ENCODE measurements at regions not wholly inside any gene's neighbourhood (a gene's known extent, or its start where the extent isn't known, plus 50 kb on each side); places are given as distances from the start of the nearest gene placed in this dataset.

DNA sequence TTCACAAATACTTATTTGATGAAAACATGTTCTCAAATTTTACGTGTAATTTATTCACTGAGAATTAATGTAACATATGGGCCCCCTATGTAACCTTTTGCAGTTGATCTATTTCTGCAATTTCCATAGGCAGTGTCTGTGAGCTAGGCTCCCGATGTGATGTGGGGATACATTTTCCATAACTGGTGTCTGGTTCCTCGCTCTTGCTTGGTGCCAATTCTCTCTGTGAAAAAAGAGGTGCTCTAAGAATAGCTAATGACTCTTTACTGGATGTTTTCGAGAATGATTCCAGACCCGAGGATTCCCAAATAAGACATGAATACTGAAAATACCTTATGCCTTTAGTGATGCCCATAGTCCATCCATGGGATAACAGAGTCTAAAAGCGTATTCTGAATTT is 286.7 kb upstream of the FZD8 start:
- no peaks in the 10 kb centered on the region for H4K20me1 ChIP-seq (ENCODE audit: insufficient read depth, low read length)
- DNase-seq, result no peak
- intact Hi-C loops (cut with micrococcal nuclease), result no loop called here
- H3K9ac ChIP-seq (ENCODE audit: insufficient read depth, low read length, poor library complexity, severe bottlenecking), result no peak overlapping the region
- Mint-ChIP-seq H3K9me3 (peaks cover 0 to 4% (median 2%) of the 10 kb centered on the region in 7 donors), H3K4me3 (no peak overlapping the region), H3K4me1 (no peaks in the 10 kb centered on the region), H3K36me3 (no peaks in the 10 kb centered on the region), H3K27ac (no peak overlapping the region), H3K27me3 (ENCODE audit: low read depth in 3 of 3) (peaks cover 2 to 5% (median 3%) of the 10 kb centered on the region in 3 donors)
- H2AFZ ChIP-seq (ENCODE audit: insufficient read depth, low read depth, low read length, poor library complexity, severe bottlenecking), result no peak overlapping the region
- H3K36me3 ChIP-seq (replicated peaks in 1 of 2; ENCODE audit: control insufficient read depth in 1 of 2, insufficient read depth in 2 of 2, low read length in 2 of 2), result no peaks in the 10 kb centered on the region
- no peaks in the 10 kb centered on the region for H3K27me3 ChIP-seq (ENCODE audit: control insufficient read depth in 2 of 2, insufficient read depth in 2 of 2, low read length in 2 of 2)
- TF ChIP-seq, protein P1, sequence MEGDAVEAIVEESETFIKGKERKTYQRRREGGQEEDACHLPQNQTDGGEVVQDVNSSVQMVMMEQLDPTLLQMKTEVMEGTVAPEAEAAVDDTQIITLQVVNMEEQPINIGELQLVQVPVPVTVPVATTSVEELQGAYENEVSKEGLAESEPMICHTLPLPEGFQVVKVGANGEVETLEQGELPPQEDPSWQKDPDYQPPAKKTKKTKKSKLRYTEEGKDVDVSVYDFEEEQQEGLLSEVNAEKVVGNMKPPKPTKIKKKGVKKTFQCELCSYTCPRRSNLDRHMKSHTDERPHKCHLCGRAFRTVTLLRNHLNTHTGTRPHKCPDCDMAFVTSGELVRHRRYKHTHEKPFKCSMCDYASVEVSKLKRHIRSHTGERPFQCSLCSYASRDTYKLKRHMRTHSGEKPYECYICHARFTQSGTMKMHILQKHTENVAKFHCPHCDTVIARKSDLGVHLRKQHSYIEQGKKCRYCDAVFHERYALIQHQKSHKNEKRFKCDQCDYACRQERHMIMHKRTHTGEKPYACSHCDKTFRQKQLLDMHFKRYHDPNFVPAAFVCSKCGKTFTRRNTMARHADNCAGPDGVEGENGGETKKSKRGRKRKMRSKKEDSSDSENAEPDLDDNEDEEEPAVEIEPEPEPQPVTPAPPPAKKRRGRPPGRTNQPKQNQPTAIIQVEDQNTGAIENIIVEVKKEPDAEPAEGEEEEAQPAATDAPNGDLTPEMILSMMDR (IDR thresholded peaks at IDR 0.05), result no peak
- no peaks in the 10 kb centered on the region for H3K9me3 ChIP-seq (replicated peaks in 1 of 2; ENCODE audit: control insufficient read depth in 1 of 2, insufficient read depth in 1 of 2, low read length in 2 of 2)
- H3K4me2 ChIP-seq (replicated peaks; ENCODE audit: extremely low read depth, low read length, poor library complexity, severe bottlenecking), result no peak overlapping the region
- no peak overlapping the region for H3K27ac ChIP-seq (ENCODE audit: low read depth in 1 of 2, low read length in 2 of 2)
- H3K4me3 ChIP-seq (replicated peaks in 1 of 3; ENCODE audit: low read depth in 2 of 3, low read length in 3 of 3), result no peak overlapping the region
- no peaks in the 10 kb centered on the region for H3K79me2 ChIP-seq (ENCODE audit: insufficient read depth, low read length)
- no peaks in the 10 kb centered on the region for H3K4me1 ChIP-seq (ENCODE audit: control insufficient read depth in 1 of 2, insufficient read depth in 2 of 2, low read length in 2 of 2)
- 95% methylated on average over 2 of the region's 6 CpGs for WGBS (ENCODE audit: insufficient coverage)

DNA sequence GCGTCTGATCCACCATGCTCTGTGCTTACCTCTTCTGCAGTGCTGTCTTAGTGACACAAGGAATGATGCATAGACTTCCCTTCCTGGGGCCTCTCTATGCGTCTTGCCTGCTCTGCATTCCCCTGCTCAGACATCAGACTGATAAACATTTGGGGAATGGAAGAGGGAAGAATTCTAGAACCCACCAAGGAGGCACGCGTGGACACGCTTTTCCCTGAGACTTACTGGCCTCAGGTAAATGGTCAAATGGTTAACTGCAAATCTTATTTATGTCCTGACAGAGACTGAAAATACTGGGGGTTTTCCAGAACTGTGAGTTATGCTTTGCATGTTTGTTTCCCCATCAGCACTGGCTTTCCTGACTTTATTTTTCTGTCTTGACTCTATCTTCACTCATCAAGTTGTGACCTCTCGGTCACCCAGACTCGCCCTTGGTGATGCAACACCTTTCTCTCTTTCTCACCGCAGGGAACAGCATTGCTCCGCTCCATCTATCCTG is 285.9 kb upstream of the FZD8 start:
- DNase-seq, result no peak
- Histone ChIP-seq H3K27me3 (ENCODE audit: control insufficient read depth in 2 of 2, insufficient read depth in 2 of 2, low read length in 2 of 2) (no peaks in the 10 kb centered on the region), H4K20me1 (ENCODE audit: insufficient read depth, low read length) (no peaks in the 10 kb centered on the region), H3K4me2 (replicated peaks; ENCODE audit: extremely low read depth, low read length, poor library complexity, severe bottlenecking) (no peak overlapping the region), H3K79me2 (ENCODE audit: insufficient read depth, low read length) (no peaks in the 10 kb centered on the region), H3K4me3 (replicated peaks in 1 of 3; ENCODE audit: low read depth in 2 of 3, low read length in 3 of 3) (no peak overlapping the region), H2AFZ (ENCODE audit: insufficient read depth, low read depth, low read length, poor library complexity, severe bottlenecking) (no peak overlapping the region), H3K4me1 (ENCODE audit: control insufficient read depth in 1 of 2, insufficient read depth in 2 of 2, low read length in 2 of 2) (no peaks in the 10 kb centered on the region), H3K9me3 (replicated peaks in 1 of 2; ENCODE audit: control insufficient read depth in 1 of 2, insufficient read depth in 1 of 2, low read length in 2 of 2) (no peaks in the 10 kb centered on the region), H3K36me3 (replicated peaks in 1 of 2; ENCODE audit: control insufficient read depth in 1 of 2, insufficient read depth in 2 of 2, low read length in 2 of 2) (no peaks in the 10 kb centered on the region), H3K9ac (ENCODE audit: insufficient read depth, low read length, poor library complexity, severe bottlenecking) (no peak overlapping the region), H3K27ac (ENCODE audit: low read depth in 1 of 2, low read length in 2 of 2) (no peak overlapping the region)
- Mint-ChIP-seq H3K4me3 (no peak overlapping the region), H3K9me3 (peaks cover 0 to 3% (median 2%) of the 10 kb centered on the region in 7 donors), H3K27me3 (ENCODE audit: low read depth in 3 of 3) (peaks cover 2 to 5% (median 3%) of the 10 kb centered on the region in 3 donors), H3K27ac (no peak overlapping the region), H3K4me1 (no peaks in the 10 kb centered on the region), H3K36me3 (no peaks in the 10 kb centered on the region)
- TF ChIP-seq, protein P1 (IDR thresholded peaks at IDR 0.05), result no peak
- intact Hi-C loops (cut with micrococcal nuclease), result no loop called here
- WGBS (ENCODE audit: insufficient coverage), result 85% methylated on average over 4 of the region's 9 CpGs
